Astrocyte of the cerebellum (primary cell): ENCODE measurements at regions not wholly inside any gene's neighbourhood (a gene's known extent, or its start where the extent isn't known, plus 50 kb on each side); places are given as distances from the start of the nearest gene placed in this dataset.
"Not testable (repeated sequence)": the region's sequence is repeated elsewhere in the genome, so short reads cannot be mapped to it uniquely, and the experiment has no call there.

Experiments used
- DNase-seq: peaks from one replicate; pipeline ENCODE4 v3.0.0-alpha.2; 2011; ENCODE audit warnings: low read depth
- H3K4me3 ChIP-seq: 2 replicates; pipeline ENCODE4 v1.5.1; 2011; ENCODE audit warnings: mild to moderate bottlenecking, low read depth, low read length, moderate library complexity
- in situ Hi-C: cut with HindIII; loops from 2 replicates; pipeline ENCODE4 v1.10.0; 2017; ENCODE audit warnings: low sequenced_read_pairs
- TF ChIP-seq, protein P1 (sequence below): IDR thresholded peaks from 2 replicates; pipeline ENCODE4 v1.5.1; 2012; ENCODE audit warnings: low read length, low read depth, moderate library complexity, mild to moderate bottlenecking; ENCODE audit errors: missing control alignments

DNA sequence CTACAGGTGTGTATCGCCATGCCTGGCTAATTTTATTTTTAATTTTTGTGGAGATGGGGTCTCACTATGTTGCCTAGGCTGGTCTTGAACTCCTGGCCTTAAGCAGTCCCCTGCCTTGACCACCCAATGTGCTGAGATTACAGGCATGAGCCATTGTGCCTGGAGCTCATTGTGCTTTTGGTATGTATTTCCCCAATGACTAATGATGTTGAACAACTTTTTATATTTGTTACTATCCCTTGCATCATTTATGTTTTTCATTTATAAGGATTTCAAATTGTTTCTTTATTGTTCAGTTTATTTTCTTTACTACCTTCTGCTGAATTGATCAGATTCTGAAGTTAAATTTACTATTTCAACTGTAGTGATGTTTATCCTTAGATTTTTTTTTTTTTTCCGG lies 199.7 kb downstream of the CEP135 start:
- no peak for DNase-seq
- H3K4me3 ChIP-seq, result no peak overlapping the region
- in situ Hi-C loops, result no loop called here
- TF ChIP-seq, protein P1, sequence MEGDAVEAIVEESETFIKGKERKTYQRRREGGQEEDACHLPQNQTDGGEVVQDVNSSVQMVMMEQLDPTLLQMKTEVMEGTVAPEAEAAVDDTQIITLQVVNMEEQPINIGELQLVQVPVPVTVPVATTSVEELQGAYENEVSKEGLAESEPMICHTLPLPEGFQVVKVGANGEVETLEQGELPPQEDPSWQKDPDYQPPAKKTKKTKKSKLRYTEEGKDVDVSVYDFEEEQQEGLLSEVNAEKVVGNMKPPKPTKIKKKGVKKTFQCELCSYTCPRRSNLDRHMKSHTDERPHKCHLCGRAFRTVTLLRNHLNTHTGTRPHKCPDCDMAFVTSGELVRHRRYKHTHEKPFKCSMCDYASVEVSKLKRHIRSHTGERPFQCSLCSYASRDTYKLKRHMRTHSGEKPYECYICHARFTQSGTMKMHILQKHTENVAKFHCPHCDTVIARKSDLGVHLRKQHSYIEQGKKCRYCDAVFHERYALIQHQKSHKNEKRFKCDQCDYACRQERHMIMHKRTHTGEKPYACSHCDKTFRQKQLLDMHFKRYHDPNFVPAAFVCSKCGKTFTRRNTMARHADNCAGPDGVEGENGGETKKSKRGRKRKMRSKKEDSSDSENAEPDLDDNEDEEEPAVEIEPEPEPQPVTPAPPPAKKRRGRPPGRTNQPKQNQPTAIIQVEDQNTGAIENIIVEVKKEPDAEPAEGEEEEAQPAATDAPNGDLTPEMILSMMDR, result no peak

DNA sequence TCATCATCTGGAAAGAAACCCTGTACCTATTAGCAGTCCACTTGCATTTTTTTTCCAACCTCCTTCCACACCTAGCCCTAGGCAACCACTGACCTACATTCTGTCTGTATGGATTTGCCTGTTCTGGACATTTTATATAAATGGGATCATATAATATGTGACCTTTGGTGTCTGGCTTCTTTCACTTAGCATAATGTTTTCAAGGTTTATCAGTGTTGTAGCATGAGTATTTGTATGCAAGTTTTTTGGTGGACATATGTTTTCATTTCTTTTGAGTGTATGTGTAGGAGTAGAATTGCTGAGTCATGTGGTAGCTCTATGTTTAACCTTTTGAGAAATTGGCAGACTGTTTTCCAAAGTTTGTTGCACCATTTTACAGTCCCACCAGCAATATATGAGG lies 198.6 kb downstream of the CEP135 start:
- TF ChIP-seq, protein P1, result no peak
- no peak for DNase-seq
- in situ Hi-C loops, result no loop called here
- H3K4me3 ChIP-seq, result no peak overlapping the region

DNA sequence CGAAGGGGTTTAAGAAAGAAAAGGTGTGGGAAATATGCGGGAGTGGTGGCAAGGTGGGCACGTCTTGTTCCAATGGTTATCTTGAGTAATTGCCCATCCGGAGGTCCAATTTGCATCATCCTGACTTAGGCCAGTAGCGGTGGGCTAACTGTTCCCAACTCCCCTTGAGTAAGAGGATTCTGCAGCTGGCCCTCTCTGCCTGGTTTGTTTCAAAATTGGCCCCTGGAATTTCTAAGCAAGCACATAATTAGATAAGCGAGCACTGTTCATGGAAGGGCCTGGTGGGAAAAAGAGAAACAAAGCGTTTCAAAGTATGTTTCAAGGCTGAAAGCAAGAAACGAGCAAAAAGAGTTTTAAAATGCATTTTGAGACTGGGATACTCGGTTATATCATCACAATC lies 198.2 kb downstream of the CEP135 start:
- in situ Hi-C loops, result no loop called here
- no peak for DNase-seq
- TF ChIP-seq, protein P1, result no peak
- H3K4me3 ChIP-seq, result no peak overlapping the region

DNA sequence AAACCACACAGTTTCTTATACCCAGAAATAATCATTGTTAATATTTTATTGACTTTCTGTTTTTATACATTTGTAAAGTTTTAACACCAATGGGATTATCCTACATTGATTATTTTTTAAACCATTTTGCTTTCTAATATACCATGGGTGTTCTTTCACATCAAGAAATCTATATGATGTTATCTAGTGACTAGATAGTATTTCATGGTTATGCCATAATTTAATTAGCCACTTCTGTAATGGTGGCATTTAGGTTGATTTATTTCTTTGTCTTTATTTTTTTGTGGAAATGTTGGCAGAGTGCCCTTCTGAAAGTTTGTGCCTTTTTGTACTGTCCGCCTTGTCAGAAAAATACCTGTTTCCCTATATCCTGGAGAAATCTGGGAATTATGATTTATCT lies 193.3 kb downstream of the CEP135 start:
- in situ Hi-C loops, result no loop called here
- no peak for DNase-seq
- TF ChIP-seq, protein P1, result no peak
- H3K4me3 ChIP-seq, result no peak overlapping the region

DNA sequence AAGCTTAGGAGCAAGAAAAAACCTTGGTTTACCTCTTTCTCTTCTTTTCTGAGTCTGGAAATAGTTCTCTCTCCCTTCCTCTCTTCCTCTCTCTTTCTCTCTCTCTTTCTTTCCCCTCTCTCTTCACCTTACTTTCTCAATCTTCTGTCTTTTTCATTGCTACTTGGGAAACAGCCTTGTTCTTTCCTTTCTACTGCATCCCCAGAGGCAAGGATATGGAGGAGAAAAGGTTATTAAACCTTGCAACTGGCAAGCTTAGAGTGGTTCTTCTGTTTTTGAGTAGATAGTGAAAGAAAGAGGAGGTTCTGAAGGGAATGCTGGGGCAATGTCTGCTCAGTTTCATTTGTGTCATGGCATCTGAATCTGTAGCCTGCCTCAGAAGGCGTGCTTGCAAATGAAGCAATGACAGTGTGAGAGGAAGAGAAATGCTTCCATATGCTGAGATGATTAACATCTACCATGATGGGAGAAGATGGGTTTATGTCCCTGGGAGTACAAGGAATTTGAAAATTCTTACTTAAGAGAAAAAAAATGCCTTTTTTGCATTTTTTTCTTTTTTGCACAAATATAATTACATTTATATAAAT lies 190.6 kb downstream of the CEP135 start:
- no peak for DNase-seq
- in situ Hi-C loops, result loop anchor here (10.0 kb wide), 1 partner anchor 45 kb away; no protein-coding TSS in a partner anchor
- H3K4me3 ChIP-seq, result no peak overlapping the region
- TF ChIP-seq, protein P1, result no peak

DNA sequence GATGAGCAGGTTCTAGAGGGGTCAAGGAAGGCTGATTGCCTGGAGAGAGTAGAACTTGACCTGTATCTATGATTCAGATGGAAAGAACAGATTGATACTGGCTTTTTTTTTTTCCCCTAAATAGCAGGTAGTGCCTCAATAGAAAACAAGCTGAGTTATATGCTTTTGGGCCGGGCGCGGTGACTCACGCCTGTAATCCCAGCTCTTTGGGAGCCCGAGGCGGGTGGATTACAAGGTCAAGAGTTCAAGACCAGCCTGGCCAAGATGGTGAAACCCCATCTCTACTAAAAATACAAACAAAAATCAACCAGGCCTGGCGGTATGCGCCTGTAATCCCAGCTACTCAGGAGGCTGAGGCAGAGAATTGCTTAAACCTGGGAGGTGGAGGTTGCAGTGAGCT lies 186.1 kb downstream of the CEP135 start:
- H3K4me3 ChIP-seq, DNase-seq: not testable (repeated sequence)
- in situ Hi-C loops, result loop anchor here (10.0 kb wide), 1 partner anchor 50 kb away; no protein-coding TSS in a partner anchor

DNA sequence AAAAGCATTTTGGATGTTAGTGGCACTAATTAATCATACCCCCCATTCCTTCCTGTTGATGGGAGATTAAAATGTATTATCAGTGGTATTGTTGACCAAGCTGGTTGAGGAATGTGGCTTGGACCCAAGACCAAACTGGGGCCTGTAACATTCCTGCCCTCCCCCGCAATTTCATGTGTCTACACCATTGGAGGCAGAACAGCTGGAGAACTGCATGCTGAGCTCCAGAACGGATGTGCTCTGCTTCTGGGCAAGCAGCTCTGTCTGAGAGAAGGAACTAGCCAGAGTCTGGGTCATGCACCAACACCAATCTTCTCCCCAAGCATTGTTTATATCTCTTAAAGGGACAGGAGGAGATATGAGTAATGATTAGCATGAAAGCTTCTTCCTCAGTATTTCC lies 185.5 kb downstream of the CEP135 start:
- in situ Hi-C loops, result loop anchor here (10.0 kb wide), 1 partner anchor 51 kb away; no protein-coding TSS in a partner anchor
- H3K4me3 ChIP-seq, result no peak overlapping the region
- TF ChIP-seq, protein P1, result no peak
- peak; percentile 31 for DNase-seq
